B cell (primary cell): ENCODE measurements at regions not wholly inside any gene's neighbourhood (a gene's known extent, or its start where the extent isn't known, plus 50 kb on each side); places are given as distances from the start of the nearest gene placed in this dataset.

ENCODE experiments used
- CTCF ChIP-seq: fragments of 200-600 bp; IDR thresholded peaks from one replicate; pipeline ENCODE4 v1.8.0; 2022; ENCODE audit warnings: antibody characterized with exemption, mild to moderate bottlenecking
- EZH2 ChIP-seq: IDR thresholded peaks from 2 replicates; pipeline ENCODE4 v1.6.1; 2012; ENCODE audit warnings: borderline replicate concordance, low read depth, mild to moderate bottlenecking, moderate library complexity, low read length; ENCODE audit not compliant: insufficient read depth, poor library complexity, severe bottlenecking

GRCh38 chr18:40821596-40822243 lies 1133.3 kb upstream of the PIK3C3 start:
- TF ChIP-seq CTCF (no peak), EZH2 (no peak)
